Lower lobe of right lung (tissue), 2 donors: ENCODE measurements at regions not wholly inside any gene's neighbourhood (a gene's known extent, or its start where the extent isn't known, plus 50 kb on each side); places are given as distances from the start of the nearest gene placed in this dataset.
"Not testable (repeated sequence)": the region's sequence is repeated elsewhere in the genome, so short reads cannot be mapped to it uniquely, and the experiment has no call there.

Experiments used
- ATAC-seq, 2 donors: fragments of 200-7000 bp; cut with Tn5 transposase; one replicate each; pipeline ENCODE4 v1.9.1; 2020 to 2022; ENCODE audit warnings: mild to moderate bottlenecking in 2 of 2, moderate library complexity in 2 of 2
- DNase-seq: peaks from one replicate; pipeline ENCODE4 v3.0.0-alpha.2; 2020
- H3K27ac ChIP-seq: fragments of 200-600 bp; one replicate; pipeline ENCODE4 v1.8.0; 2022
- H3K27me3 ChIP-seq: fragments of 200-600 bp; one replicate; pipeline ENCODE4 v1.8.0; 2022; ENCODE audit warnings: low read depth
- H3K36me3 ChIP-seq: fragments of 200-600 bp; one replicate; pipeline ENCODE4 v1.8.0; 2022; ENCODE audit warnings: mild to moderate bottlenecking
- H3K4me1 ChIP-seq: fragments of 200-600 bp; one replicate; pipeline ENCODE4 v1.8.0; 2022
- H3K4me3 ChIP-seq: fragments of 200-600 bp; one replicate; pipeline ENCODE4 v1.8.0; 2022; ENCODE audit warnings: mild to moderate bottlenecking
- H3K9me3 ChIP-seq: fragments of 200-600 bp; one replicate; pipeline ENCODE4 v1.8.0; 2022
- intact Hi-C: fragments of 100-400 bp; cut with DNase I; formaldehyde crosslinking; loops from one replicate; pipeline ENCODE4 v1.11.0; 2022
- TF ChIP-seq, protein P1 (sequence below): fragments of 200-600 bp; IDR thresholded peaks from one replicate; pipeline ENCODE4 v1.8.0; 2022; ENCODE audit warnings: antibody characterized with exemption, mild to moderate bottlenecking
- donor health status: DM: no; HTN: yes; CAD: no; lungs with severe emphysema.

DNA sequence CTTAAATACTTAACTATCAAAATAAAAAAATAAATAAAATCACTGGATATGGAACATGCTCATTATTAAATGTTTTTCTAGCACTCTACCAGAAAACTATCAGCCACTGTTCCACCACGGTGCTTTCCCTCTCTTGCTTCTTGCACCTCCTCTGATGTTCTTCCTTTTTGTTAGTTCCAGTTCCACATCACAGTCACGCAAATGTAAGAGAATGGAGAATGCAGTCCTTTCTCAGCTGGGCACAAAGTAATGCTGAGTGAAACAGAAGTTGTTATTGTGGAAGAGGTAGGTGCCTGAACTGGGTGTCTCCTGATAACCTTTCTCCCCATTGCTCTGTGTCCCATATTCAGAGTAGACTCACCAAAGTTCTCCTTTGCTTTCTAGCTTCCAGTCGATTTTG lies 1116.9 kb upstream of the TMEM132C start:
- Histone ChIP-seq H3K4me1 (peaks cover 7% of the 10 kb centered on the region), H3K4me3 (no peak overlapping the region), H3K27me3 (no peaks in the 10 kb centered on the region), H3K36me3 (no peaks in the 10 kb centered on the region), H3K9me3 (no peaks in the 10 kb centered on the region), H3K27ac (no peak overlapping the region)
- ATAC-seq (no peak), DNase-seq (no peak)
- intact Hi-C loops = no loop called here
- TF ChIP-seq, protein P1, sequence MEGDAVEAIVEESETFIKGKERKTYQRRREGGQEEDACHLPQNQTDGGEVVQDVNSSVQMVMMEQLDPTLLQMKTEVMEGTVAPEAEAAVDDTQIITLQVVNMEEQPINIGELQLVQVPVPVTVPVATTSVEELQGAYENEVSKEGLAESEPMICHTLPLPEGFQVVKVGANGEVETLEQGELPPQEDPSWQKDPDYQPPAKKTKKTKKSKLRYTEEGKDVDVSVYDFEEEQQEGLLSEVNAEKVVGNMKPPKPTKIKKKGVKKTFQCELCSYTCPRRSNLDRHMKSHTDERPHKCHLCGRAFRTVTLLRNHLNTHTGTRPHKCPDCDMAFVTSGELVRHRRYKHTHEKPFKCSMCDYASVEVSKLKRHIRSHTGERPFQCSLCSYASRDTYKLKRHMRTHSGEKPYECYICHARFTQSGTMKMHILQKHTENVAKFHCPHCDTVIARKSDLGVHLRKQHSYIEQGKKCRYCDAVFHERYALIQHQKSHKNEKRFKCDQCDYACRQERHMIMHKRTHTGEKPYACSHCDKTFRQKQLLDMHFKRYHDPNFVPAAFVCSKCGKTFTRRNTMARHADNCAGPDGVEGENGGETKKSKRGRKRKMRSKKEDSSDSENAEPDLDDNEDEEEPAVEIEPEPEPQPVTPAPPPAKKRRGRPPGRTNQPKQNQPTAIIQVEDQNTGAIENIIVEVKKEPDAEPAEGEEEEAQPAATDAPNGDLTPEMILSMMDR = no peak

DNA sequence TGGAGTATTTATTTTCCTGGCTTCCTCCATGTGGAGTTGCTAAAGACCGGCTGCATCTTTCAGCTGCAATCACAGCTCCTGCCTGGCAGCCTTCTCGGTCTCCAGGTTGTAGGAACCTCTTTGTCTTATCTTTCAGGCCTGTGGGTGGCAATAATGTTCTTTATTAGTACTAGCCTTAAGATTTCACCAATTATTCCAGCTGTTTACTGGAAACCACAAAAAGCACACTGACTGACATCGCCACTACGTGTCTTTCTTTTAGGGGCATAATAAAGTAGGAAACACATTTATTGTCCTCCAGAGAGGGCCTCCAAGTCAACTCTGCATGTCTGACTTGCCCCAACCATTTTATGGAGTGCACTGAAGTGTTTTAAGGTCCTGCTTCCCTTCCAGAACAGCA lies 1116.5 kb upstream of the TMEM132C start:
- H3K4me1 ChIP-seq = peaks cover 7% of the 10 kb centered on the region
- no peak for ATAC-seq
- DNase-seq = no peak

DNA sequence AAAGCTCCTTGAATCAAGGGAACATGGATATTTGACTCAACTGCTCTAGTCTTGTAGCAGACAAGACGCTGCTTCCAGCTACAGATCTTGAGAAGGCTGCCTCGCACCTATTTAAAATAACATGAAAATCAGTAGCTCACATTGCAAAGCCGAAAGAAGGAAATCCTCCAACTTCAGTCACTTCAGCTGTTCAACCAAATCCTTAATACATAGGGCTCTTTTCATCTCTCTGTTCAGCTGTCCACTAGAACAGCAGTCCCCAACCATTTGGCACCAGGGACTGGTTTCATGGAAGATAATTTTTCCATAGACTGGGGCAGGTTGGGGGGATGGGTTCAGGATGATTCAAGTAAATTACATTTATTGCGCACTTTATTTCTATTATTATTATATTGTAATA lies 1116.0 kb upstream of the TMEM132C start:
- ATAC-seq (no peak), DNase-seq (no peak)
- no peak overlapping the region for H3K4me3 ChIP-seq
- H3K36me3 ChIP-seq = no peaks in the 10 kb centered on the region
- H3K4me1 ChIP-seq = peaks cover 7% of the 10 kb centered on the region
- H3K9me3 ChIP-seq = no peaks in the 10 kb centered on the region
- TF ChIP-seq, protein P1 = no peak
- intact Hi-C loops = no loop called here
- H3K27me3 ChIP-seq = no peaks in the 10 kb centered on the region
- no peak overlapping the region for H3K27ac ChIP-seq

More for the DNA sequence above, 1116.5 kb upstream of the TMEM132C start:
- intact Hi-C loops = no loop called here
- Histone ChIP-seq H3K9me3 (no peaks in the 10 kb centered on the region), H3K36me3 (no peaks in the 10 kb centered on the region), H3K27me3 (no peaks in the 10 kb centered on the region), H3K4me3 (no peak overlapping the region), H3K27ac (no peak overlapping the region)
- TF ChIP-seq, protein P1 = no peak

DNA sequence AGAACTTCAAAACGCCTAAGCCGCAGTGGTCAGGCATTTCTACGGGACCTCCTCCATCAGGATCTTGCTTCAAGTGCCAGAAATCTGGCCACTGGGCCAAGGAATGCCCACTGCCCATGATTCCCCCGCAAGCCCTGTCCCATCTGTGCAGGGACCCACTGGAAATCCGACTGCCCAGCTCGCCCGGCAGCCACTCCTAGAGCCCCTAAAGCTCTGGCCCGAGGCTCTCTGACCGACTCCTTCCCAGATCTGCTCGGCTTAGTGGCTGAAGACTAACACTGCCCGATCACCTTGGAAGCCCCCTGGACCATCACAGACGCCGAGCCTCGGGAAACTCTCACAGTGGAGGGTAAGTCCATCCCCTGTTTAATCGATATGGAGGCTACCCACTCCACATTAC lies 1113.0 kb upstream of the TMEM132C start:
- Histone ChIP-seq H3K27me3 (no peaks in the 10 kb centered on the region), H3K27ac (no peak overlapping the region), H3K36me3 (no peaks in the 10 kb centered on the region), H3K4me3 (no peak overlapping the region), H3K9me3 (no peaks in the 10 kb centered on the region), H3K4me1 (no peaks in the 10 kb centered on the region)
- ATAC-seq = no peak
- TF ChIP-seq, protein P1 = no peak
- no peak for DNase-seq
- intact Hi-C loops = no loop called here

DNA sequence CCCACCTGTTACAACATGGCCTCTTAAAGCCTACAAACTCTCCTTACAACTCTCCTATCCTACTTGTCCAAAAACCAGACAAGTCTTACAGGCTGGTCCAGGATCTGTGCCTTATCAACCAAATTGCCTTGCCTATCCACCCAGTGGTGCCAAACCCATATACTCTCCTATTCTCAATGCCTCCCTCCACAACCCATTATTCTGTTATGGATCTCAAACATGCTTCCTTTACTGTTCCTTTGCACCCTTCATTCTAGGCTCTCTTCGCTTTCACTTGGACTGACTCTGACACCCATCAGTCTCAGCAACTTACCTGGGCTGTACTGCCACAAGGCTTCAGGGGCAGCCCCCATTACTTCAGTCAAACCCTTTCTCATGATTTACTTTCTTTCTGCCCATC lies 1112.1 kb upstream of the TMEM132C start:
- H3K27me3 ChIP-seq, H3K4me1 ChIP-seq, H3K9me3 ChIP-seq, intact Hi-C loops, H3K36me3 ChIP-seq, DNase-seq, H3K27ac ChIP-seq, ATAC-seq, H3K4me3 ChIP-seq: not testable (repeated sequence)

DNA sequence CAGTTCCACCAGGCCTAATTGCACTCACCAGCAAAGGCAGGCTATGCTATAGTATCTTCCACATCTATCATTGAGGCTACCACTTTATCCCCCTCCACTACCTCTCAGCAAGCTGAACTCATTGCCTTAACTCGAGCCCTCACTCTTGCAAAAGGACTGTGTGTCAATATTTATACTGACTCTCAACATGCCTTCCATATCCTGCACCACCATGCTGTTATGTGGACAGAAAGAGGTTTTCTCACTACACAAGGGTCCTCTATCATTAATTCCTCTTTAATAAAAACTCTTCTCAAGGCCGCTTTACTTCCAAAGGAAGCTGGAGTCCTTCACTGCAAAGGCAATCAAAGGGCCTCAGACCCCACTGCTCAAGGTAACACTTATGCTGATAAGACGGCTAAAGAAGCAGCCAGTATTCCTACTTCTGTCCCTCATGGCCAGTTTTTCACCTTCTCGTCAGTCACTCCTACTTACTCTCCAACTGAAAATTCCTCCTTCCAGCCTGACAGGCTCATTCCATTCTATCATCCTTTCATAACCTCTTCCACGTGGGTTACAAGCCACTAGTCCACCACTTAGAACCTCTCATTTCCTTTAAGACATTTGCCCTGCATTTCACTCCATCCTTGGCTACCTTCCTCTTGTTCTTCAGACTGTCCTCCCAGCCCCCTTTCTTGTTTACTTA lies 1110.9 kb upstream of the TMEM132C start:
- not testable (repeated sequence) for DNase-seq, ATAC-seq

DNA sequence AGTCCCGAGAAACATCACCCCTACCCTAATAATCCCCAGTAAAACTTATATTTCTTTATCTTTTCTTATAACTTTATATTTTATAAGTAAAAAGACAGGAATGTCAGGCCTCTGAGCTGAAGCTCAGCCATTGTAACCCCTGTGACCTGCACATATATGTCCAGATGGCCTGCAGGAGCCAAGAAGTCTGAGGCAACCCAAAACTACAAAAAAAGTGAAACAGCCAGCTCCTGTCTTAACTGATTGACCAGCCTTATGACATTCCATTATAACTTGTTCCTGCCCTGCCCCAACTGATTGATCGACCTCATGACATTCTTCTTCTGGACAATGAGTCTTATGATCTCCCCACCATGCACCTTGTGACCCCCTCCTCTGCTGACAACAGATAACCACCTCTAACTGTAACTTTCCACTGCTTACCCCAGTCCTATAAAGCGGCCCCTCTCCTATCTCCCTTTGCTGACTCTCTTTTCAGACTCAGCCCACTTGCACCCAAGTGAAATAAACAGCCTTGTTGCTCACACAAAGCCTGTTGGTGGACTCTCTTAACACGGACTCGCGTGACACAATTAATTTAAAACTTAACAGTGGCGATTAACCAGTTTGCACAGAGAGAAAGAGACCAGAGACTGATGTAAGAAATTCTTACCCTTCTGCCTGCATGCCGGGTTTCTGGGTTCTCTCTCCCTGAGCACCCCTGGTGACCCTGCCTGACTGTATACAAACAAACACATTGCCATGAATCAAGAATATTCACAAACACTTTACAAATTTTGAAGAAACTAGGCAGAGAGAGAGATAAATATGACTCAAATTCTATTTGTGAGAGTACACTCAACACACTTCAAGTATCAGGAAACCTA lies 1109.2 kb upstream of the TMEM132C start:
- DNase-seq, ATAC-seq, H3K27me3 ChIP-seq, H3K36me3 ChIP-seq, intact Hi-C loops, H3K9me3 ChIP-seq, H3K27ac ChIP-seq, H3K4me3 ChIP-seq, H3K4me1 ChIP-seq: not testable (repeated sequence)

More for the DNA sequence above, 1110.9 kb upstream of the TMEM132C start:
- H3K9me3 ChIP-seq, H3K4me1 ChIP-seq, intact Hi-C loops, H3K36me3 ChIP-seq, H3K27ac ChIP-seq, H3K4me3 ChIP-seq, H3K27me3 ChIP-seq: not testable (repeated sequence)
